IPS-18a (cell line): ENCODE measurements at regions not wholly inside any gene's neighbourhood (a gene's known extent, or its start where the extent isn't known, plus 50 kb on each side); places are given as distances from the start of the nearest gene placed in this dataset.
"Not testable (repeated sequence)": the region's sequence is repeated elsewhere in the genome, so short reads cannot be mapped to it uniquely, and the experiment has no call there.

Experiments
- H3K27ac ChIP-seq: one replicate; pipeline ENCODE4 v1.5.1; 2013; ENCODE audit warnings: low read length
- H3K27me3 ChIP-seq: one replicate; pipeline ENCODE4 v1.6.1; 2013; ENCODE audit warnings: mild to moderate bottlenecking, low read length; ENCODE audit not compliant: control insufficient read depth, insufficient read depth
- H3K36me3 ChIP-seq: one replicate; pipeline ENCODE4 v1.6.1; 2013; ENCODE audit warnings: low read depth, low read length; ENCODE audit not compliant: control insufficient read depth
- H3K4me1 ChIP-seq: one replicate; pipeline ENCODE4 v1.6.1; 2013; ENCODE audit warnings: low read depth, low read length; ENCODE audit not compliant: control insufficient read depth
- H3K4me3 ChIP-seq: one replicate; pipeline ENCODE4 v1.5.1; 2013; ENCODE audit warnings: low read length
- H3K9ac ChIP-seq: one replicate; pipeline ENCODE4 v1.6.1; 2013; ENCODE audit warnings: mild to moderate bottlenecking, low read length, moderate library complexity
- H3K9me3 ChIP-seq: one replicate; pipeline ENCODE4 v1.6.1; 2013; ENCODE audit warnings: low read depth, low read length; ENCODE audit not compliant: control insufficient read depth

DNA sequence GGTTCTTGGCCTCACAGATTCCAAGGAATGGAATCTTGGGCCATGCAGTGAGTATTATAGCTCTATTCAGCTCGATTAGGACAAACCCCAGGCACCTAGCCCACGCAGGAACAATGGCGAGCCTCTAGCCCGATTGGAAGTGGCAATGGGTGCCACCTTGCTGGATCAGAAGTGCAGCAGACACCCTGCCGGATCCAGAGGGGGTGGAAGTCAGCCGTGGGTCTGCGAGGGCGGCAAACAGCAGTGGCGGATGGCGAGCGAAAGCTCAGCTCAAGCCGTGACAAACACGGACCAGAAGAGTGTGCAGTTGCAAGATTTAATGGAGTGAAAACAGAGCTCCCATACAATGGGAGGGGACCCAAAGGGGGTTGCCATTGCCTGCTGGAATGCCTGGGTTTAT lies 539.8 kb downstream of the MAGEB5 start:
- H3K9ac ChIP-seq = not testable (repeated sequence)

DNA sequence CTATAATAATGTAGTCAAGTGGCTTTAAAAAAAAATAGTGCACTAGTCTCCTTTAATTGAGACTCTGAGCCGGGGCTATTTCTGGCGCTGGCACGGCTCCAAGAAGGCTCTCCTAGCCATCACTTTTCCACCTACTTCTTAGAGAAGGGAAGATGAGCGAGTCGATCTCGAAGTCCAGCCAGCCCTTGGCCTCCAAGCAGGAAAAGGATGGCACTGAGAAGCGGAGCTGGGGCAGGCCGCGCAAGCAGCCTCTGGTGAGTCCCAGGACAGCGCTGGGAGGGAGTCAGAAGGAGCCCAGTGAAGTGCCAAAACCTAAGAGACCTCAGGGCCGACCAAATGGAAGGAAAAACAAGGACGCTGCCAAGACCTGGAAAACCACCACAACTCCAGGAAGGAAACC lies 531.9 kb downstream of the MAGEB5 start:
- no peak overlapping the region for H3K9ac ChIP-seq
- H3K4me1 ChIP-seq = no peaks in the 10 kb centered on the region
- no peak overlapping the region for H3K4me3 ChIP-seq
- peaks cover 20% of the 10 kb centered on the region for H3K9me3 ChIP-seq
- H3K36me3 ChIP-seq = no peaks in the 10 kb centered on the region
- no peaks in the 10 kb centered on the region for H3K27me3 ChIP-seq
- no peak overlapping the region for H3K27ac ChIP-seq

More for the DNA sequence above, 539.8 kb downstream of the MAGEB5 start:
- H3K4me1 ChIP-seq, H3K4me3 ChIP-seq, H3K27me3 ChIP-seq, H3K36me3 ChIP-seq, H3K27ac ChIP-seq: not testable (repeated sequence)
- peaks cover 12% of the 10 kb centered on the region for H3K9me3 ChIP-seq

DNA sequence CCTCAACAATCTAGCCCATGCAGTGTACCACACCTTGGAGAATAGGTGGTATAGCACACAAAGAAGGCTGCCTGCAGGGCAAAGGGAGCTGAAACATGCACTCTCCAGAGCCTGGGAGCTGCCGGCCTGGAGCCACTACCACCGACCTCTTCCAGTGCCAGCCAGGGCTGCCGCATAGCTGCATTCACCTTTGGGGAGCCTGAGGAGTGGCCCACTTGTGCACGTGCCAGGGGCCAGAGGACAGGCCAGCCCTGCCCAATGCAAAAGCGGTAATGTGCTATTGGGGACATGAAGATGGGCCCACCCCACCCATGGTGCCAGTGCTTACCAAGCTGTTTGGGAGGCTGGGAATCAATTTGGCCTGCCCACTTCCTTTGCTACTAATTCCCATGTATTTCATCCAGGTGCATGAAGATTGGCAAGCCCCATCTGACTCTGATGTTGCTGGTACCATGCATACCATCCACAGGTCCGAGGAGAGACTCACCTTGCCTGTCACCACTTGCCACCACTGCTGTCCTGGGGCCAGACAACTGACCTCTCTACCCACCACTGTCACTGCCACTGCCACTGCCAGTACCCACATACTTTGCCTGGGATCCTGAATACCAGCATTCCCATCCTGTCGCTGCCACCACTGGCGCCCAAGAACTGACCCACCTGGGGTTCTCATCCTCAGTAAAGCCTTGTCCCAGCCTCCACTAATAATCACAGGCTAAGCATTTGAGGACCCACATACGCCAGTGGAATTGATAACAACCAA lies 506.9 kb downstream of the MAGEB5 start:
- Histone ChIP-seq H3K27ac (no peak overlapping the region), H3K4me1 (no peaks in the 10 kb centered on the region), H3K9ac (no peak overlapping the region), H3K4me3 (no peak overlapping the region), H3K36me3 (no peaks in the 10 kb centered on the region), H3K9me3 (peaks cover 11% of the 10 kb centered on the region), H3K27me3 (no peaks in the 10 kb centered on the region)

DNA sequence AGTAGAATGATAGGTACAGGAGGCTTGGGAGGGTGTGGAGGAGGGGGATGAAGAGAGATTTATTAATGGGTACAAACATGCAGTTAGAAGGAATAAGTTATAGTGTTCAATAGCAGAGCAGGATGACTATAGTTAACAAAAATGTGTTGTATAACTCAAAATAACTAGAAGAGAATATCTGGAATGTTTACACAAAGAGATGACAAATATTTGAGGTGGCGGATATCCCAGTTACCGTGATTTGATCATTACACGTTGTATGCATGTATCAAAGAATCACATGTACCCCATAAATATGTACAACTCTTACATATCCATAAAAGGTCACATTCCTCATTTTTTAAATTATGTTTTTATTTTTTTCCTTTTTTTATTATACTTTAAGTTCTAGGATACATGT lies 456.6 kb downstream of the MAGEB5 start:
- H3K4me1 ChIP-seq = no peaks in the 10 kb centered on the region
- no peak overlapping the region for H3K4me3 ChIP-seq
- H3K9ac ChIP-seq = no peak overlapping the region
- peaks cover 20% of the 10 kb centered on the region for H3K9me3 ChIP-seq
- no peaks in the 10 kb centered on the region for H3K36me3 ChIP-seq
- no peak overlapping the region for H3K27ac ChIP-seq
- no peaks in the 10 kb centered on the region for H3K27me3 ChIP-seq

DNA sequence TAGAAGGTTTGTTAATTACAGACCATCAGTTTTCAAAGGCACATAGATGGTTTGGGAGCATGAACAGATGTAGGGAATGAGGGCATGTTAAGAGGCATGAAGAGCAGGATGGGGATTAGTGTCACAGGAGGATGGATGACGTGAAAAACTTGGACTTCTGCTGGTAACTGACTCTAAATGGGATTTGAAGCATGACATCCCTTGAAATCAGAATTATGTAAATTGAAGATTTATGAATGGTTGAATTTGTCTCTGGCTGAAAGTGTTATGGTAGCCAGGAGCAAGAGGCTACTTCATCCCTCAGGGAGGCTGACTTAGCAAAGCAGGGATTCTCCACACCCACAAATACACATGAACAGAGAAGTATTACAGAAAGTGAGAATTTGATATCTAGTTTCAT lies 454.6 kb downstream of the MAGEB5 start:
- Histone ChIP-seq H3K4me3 (no peak overlapping the region), H3K27ac (no peak overlapping the region), H3K27me3 (no peaks in the 10 kb centered on the region), H3K36me3 (no peaks in the 10 kb centered on the region), H3K9ac (no peak overlapping the region), H3K4me1 (no peaks in the 10 kb centered on the region), H3K9me3 (peaks cover 20% of the 10 kb centered on the region)

DNA sequence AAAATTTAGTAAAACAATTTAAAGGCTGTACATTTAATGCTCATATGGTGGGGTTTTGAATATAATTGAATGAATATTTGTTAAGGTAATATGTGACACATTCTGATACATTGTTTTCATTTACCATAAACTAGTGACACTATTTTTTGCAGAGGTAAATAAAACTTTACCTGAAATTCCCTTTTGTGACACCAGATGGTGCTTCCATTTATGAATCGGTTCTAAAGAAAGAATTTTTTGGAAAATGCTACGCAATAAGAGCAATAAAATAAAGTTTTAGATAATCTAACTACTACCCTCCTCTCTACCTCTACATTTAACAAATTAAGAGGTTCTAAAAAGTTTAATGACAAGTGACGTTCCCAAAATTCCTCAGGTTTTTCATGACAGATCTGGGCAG lies 448.9 kb downstream of the MAGEB5 start:
- Histone ChIP-seq H3K4me1 (no peaks in the 10 kb centered on the region), H3K27me3 (no peaks in the 10 kb centered on the region), H3K36me3 (no peaks in the 10 kb centered on the region), H3K27ac (no peak overlapping the region), H3K9ac (no peak overlapping the region), H3K4me3 (no peak overlapping the region), H3K9me3 (peaks cover 19% of the 10 kb centered on the region)

DNA sequence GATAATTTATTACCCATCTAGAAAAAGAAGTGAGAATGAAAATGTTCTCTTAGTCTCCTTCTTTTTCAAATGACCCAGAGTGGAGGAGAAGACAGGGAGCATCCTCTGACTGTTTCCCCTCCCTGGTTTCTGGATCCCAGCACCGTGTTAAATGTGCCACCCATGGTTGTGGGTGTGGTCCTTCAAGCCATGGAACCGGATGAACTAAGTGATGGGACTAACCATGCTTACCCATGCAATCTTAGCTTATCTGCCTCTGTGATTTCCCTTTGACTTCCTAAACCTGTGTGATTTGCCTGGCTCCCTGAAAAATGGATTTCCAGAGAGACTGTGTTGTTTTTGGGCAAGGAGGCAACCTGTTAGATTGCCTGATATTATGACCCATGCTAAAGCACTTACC lies 437.1 kb downstream of the MAGEB5 start:
- Histone ChIP-seq H3K27me3 (no peaks in the 10 kb centered on the region), H3K4me3 (no peak overlapping the region), H3K27ac (no peak overlapping the region), H3K9ac (no peak overlapping the region), H3K9me3 (peaks cover 46% of the 10 kb centered on the region), H3K4me1 (no peaks in the 10 kb centered on the region), H3K36me3 (no peaks in the 10 kb centered on the region)

DNA sequence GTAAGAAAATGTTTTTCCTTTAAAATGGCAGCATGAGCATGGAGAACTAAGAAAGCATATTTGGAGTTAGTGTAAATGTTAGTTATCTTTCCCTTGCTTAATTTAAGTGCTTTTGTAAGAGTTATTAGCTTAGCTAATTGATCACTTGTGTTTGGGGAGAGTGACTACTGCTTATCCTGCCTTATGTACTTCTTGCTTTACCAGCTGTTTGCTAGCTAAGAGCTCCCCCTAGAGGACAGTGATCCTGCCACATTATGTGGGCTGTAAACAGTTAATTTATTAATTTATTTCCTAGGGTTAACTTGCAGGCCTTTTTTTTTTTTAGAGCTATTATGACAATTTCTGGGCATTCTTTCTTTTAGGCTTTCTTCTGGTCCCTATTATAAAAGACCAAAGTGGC lies 435.8 kb downstream of the MAGEB5 start:
- H3K9ac ChIP-seq = no peak overlapping the region
- H3K27me3 ChIP-seq = no peaks in the 10 kb centered on the region
- H3K27ac ChIP-seq = no peak overlapping the region
- peaks cover 52% of the 10 kb centered on the region for H3K9me3 ChIP-seq
- no peak overlapping the region for H3K4me3 ChIP-seq
- H3K4me1 ChIP-seq = no peaks in the 10 kb centered on the region
- H3K36me3 ChIP-seq = no peaks in the 10 kb centered on the region

DNA sequence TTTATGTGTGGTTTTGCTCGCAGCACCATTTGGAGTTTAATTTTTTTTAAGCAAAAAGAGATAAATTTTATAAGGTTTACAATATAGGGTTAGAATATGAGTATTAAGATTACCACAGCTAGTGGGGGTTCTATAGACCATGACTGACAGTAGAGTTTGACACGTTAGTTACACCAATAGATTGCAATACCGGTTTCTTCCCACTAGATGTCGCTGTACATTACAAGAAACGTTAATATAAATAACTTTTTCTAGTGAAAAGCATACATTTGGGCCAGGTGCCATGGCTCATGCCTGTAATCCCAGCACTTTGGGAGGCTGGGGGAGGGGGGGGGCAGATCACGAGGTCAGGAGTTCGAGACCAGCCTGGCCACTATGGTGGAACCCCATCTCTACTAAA lies 433.6 kb downstream of the MAGEB5 start:
- Histone ChIP-seq H3K36me3 (no peaks in the 10 kb centered on the region), H3K4me3 (no peak overlapping the region), H3K9me3 (peaks cover 39% of the 10 kb centered on the region), H3K27me3 (no peaks in the 10 kb centered on the region), H3K4me1 (no peaks in the 10 kb centered on the region), H3K27ac (no peak overlapping the region), H3K9ac (no peak overlapping the region)

DNA sequence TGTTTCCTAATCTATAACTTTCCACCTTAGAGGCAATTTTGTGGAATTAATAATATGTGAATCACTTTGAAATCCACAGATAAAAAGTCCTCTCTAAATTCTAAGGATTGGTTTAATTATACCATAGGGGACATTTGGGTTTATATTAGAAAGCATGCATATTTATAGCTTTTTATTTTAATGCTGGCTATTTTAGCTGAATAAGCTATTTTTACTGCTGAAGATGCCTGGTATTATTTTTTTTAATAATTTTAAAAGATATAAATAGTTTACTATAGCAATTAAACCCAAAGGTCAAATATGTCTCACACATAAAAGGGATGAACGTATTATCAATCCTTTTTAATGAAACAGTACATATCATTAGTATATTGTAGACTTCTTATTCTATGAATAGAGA lies 415.4 kb downstream of the MAGEB5 start:
- H3K9me3 ChIP-seq = peaks cover 26% of the 10 kb centered on the region
- no peaks in the 10 kb centered on the region for H3K4me1 ChIP-seq
- no peaks in the 10 kb centered on the region for H3K27me3 ChIP-seq
- H3K9ac ChIP-seq = no peak overlapping the region
- H3K4me3 ChIP-seq = no peak overlapping the region
- no peak overlapping the region for H3K27ac ChIP-seq
- H3K36me3 ChIP-seq = no peaks in the 10 kb centered on the region

DNA sequence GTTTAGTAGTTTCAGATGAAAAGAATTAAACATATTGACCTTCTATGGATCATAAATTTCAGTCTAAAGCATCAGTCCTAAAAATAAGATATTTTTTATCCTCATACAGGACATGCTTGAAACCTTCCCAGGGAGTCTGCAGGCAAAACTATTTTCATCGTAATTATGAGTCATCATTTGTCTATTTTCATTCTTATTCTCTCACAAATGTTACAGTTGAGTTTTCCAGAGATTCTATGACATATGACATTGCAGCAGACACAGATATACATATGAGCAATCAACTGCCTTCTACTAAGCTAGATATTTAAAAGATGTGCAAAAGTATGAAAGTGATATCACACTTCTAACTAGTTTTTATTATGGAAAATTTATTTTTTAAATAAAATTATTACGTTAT lies 398.0 kb downstream of the MAGEB5 start:
- H3K36me3 ChIP-seq = no peaks in the 10 kb centered on the region

DNA sequence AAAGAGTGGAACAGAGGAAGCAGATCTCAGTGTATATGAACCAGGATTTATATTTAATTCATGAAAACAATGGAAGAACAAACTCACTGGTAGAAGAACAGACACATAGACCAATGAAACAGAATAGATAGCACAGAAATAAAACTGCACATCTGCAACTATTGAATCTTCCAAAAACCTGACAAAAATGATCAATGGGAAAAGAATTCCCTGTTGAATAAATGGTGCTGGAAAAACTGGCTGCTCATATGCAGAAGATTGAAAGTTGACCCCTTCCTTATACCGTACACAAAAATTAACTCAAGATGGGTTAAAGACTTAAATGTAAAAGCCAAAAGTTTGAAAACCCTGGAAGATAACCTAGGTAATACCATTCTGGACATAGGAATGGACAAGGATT lies 391.0 kb downstream of the MAGEB5 start:
- H3K9ac ChIP-seq = no peak overlapping the region
- H3K36me3 ChIP-seq = no peaks in the 10 kb centered on the region
- H3K9me3 ChIP-seq = peaks cover 16% of the 10 kb centered on the region
- H3K27ac ChIP-seq = no peak overlapping the region
- H3K4me3 ChIP-seq = no peak overlapping the region
- H3K27me3 ChIP-seq = no peaks in the 10 kb centered on the region
- H3K4me1 ChIP-seq = no peaks in the 10 kb centered on the region

More for the DNA sequence above, 398.0 kb downstream of the MAGEB5 start:
- Histone ChIP-seq H3K4me1 (no peaks in the 10 kb centered on the region), H3K9me3 (peaks cover 28% of the 10 kb centered on the region), H3K9ac (no peak overlapping the region), H3K27ac (no peak overlapping the region), H3K27me3 (no peaks in the 10 kb centered on the region), H3K4me3 (no peak overlapping the region)
